ENCODE measurements at regions not wholly inside any gene's neighbourhood (a gene's known extent, or its start where the extent isn't known, plus 50 kb on each side); places are given as distances from the start of the nearest gene placed in this dataset.

DNA sequence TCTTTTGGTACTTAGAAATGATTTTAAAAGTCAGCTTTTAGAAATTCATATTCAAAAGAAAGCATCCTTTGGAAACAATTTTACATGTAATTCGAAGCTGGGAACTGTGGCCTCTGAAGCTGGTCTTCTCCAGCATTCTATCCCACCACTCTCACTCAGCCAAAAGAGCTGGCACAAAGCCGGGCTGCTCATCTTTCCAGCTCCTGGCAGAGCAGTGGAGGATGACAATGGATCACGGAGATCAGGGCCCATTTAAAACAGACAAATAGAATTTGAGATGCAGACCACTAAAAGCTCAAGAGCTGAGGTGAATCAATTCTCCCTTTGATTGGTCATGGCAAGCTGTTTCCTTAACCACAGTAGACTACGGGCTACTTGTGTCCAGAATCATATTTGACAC is 60.6 kb downstream of the OTOR start:
- DNase-seq (ENCODE audit: low read depth in 2 of 2) = no peak
- TF ChIP-seq, protein P1, sequence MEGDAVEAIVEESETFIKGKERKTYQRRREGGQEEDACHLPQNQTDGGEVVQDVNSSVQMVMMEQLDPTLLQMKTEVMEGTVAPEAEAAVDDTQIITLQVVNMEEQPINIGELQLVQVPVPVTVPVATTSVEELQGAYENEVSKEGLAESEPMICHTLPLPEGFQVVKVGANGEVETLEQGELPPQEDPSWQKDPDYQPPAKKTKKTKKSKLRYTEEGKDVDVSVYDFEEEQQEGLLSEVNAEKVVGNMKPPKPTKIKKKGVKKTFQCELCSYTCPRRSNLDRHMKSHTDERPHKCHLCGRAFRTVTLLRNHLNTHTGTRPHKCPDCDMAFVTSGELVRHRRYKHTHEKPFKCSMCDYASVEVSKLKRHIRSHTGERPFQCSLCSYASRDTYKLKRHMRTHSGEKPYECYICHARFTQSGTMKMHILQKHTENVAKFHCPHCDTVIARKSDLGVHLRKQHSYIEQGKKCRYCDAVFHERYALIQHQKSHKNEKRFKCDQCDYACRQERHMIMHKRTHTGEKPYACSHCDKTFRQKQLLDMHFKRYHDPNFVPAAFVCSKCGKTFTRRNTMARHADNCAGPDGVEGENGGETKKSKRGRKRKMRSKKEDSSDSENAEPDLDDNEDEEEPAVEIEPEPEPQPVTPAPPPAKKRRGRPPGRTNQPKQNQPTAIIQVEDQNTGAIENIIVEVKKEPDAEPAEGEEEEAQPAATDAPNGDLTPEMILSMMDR (IDR thresholded peaks at IDR 0.05; ENCODE audit: low read depth, low read length) = no peak
- no peak overlapping the region for H3K4me3 ChIP-seq (replicated peaks in 1 of 2; ENCODE audit: low read depth in 2 of 2, low read length in 2 of 2)

DNA sequence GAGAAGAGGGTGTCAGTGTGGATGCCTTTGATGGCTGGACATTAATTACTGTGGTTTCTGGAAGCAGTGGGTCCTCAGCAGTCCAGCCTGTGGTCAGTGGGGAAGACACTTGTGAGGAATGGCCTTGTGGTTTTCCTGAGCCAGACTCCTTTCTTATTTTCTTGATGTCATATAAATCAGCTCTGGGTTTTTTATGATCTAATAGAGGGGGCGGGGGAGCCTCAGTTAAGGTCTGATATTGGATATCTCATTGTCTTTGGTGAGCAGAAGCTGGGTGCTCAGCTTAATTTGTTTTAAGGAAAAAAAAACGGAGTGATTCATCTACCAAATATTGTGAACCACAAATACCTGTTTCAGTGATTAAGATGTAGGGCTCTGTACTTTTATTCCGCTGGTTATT is 62.1 kb downstream of the OTOR start:
- TF ChIP-seq, protein P1 (IDR thresholded peaks at IDR 0.05; ENCODE audit: low read depth, low read length) = no peak
- DNase-seq (ENCODE audit: low read depth in 2 of 2) = no peak
- H3K4me3 ChIP-seq (replicated peaks in 1 of 2; ENCODE audit: low read depth in 2 of 2, low read length in 2 of 2) = no peak overlapping the region

DNA sequence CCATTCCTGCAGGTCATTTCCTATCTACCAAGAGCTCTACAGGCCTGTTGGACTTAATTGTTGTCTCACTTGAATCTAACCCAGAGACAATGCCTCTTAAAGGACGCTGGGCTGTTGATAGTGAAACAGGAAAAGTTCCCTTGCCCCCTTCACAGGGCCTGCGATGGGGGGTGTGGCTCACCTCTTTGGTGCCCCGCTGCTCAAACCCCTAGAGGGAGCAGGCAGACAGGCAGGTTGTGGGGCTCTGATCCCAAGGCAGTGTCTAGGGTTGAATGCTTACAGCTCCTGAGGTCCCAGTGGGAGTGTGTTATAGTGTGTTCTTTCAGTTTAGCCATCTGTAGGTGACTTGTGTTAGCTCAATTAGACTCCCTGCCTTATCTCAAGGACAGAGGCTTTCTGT is 68.0 kb downstream of the OTOR start:
- TF ChIP-seq, protein P1 (IDR thresholded peaks at IDR 0.05; ENCODE audit: low read depth, low read length) = no peak
- H3K4me3 ChIP-seq (replicated peaks in 1 of 2; ENCODE audit: low read depth in 2 of 2, low read length in 2 of 2) = no peak overlapping the region
- no peak for DNase-seq (ENCODE audit: low read depth in 2 of 2)

DNA sequence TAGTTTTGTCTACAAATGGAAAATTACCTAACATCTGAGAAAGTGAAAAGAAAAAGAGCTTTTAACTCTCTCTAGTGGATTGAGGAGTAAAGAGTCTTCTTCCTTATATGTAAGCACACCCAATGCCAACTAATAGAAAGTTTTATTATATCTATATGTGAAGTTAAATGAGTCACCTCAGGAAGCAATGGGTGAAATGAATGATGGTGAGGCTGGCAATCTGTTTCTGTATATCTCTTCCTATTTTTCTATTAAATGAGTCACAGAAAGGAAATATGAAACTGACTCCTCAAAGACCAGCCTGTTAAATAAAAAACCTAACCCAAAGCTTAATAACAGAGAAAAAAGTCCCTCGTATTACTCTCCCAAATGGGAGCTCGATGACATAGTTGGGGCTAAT is 71.3 kb downstream of the OTOR start:
- no peak for DNase-seq (ENCODE audit: low read depth in 2 of 2)
- TF ChIP-seq, protein P1 (IDR thresholded peaks at IDR 0.05; ENCODE audit: low read depth, low read length) = no peak

DNA sequence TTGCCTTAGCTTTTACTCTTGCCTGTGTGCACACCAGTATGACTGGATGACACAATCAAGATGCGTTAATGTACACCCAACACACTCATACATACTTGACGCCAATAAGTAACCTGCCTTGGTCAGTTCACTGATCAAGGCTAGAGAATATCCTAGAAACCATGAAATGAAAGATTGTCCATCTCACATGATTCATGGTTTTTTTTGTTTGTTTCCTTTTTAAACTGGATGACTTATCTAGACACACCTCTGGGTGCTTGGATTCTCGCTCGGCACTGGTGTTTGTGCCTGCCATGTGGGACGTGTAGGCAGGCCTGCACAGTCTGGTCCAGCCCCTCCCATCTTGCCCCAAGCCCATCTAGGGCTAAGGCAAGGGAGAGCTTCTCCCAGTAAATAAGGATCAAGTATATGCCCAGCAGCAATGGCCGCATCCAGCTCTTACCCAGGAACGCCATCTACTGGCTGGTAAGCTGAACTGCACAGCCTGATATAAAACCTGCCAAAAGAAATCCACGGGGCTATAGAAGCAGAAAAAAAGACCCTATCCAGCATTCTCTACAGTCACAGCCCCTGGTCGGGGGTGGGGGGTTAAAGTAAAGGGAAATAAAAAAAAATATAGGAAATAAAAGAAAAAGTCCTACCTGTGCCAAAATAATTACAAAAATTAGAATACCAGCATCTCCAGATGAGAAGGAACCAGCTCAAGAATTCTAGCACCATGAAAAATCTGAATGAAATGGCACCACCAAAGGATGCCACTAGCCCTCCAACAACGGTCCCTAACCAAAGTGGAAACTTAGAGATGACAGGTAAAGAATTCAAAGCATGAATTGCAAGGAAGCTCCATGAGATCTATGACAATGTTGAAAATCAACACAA is 73.3 kb downstream of the OTOR start:
- TF ChIP-seq, protein P1 (IDR thresholded peaks at IDR 0.05; ENCODE audit: low read depth, low read length) = peak; percentile 95
- H3K4me3 ChIP-seq (replicated peaks in 1 of 2; ENCODE audit: low read depth in 2 of 2, low read length in 2 of 2) = no peak overlapping the region
- peak; percentile 48 to 58 for DNase-seq (ENCODE audit: low read depth in 2 of 2)

More for the DNA sequence above, 71.3 kb downstream of the OTOR start:
- H3K4me3 ChIP-seq (replicated peaks in 1 of 2; ENCODE audit: low read depth in 2 of 2, low read length in 2 of 2) = no peak overlapping the region

DNA sequence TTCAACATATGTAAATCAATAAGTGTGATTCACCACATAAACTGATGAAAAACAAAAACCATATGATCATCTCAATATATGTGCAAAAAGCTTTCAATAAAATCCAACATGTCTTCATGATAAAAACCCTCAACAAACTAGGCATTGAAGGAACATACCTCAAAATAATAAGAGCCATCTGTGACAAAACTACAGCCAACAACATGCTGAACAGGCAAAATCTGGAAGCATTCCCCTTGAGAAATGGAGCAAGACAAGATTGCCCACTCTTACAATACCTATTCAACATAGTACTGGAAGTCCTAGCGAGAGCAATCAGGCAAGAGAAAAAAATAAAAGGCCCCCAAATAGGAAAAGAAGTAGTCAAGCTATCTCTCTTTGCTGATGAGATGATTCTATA is 76.5 kb downstream of the OTOR start:
- no peak for DNase-seq (ENCODE audit: low read depth in 2 of 2)
- no peak overlapping the region for H3K4me3 ChIP-seq (replicated peaks in 1 of 2; ENCODE audit: low read depth in 2 of 2, low read length in 2 of 2)
- TF ChIP-seq, protein P1 (IDR thresholded peaks at IDR 0.05; ENCODE audit: low read depth, low read length) = no peak

Data from cardiac fibroblast (primary cell).